ENCODE measurements at regions not wholly inside any gene's neighbourhood (a gene's known extent, or its start where the extent isn't known, plus 50 kb on each side); places are given as distances from the start of the nearest gene placed in this dataset.

- Histone ChIP-seq H3K4me3 (ENCODE audit: control insufficient read depth in 2 of 3, extremely low read depth in 1 of 3, insufficient read depth in 2 of 3, low read depth in 1 of 3, low read length in 3 of 3) (no peak overlapping the region), H3K9me1 (ENCODE audit: control insufficient read depth, extremely low read depth, insufficient read depth, low read length) (no peaks in the 10 kb centered on the region), H3K27me3 (ENCODE audit: control insufficient read depth, extremely low read depth, insufficient read depth, low read length) (no peaks in the 10 kb centered on the region), H3K27ac (ENCODE audit: control insufficient read depth, insufficient read depth, low read length) (no peak overlapping the region), H3K4me2 (ENCODE audit: control insufficient read depth, extremely low read depth, insufficient read depth, low read depth, low read length) (no peak overlapping the region), H3K9ac (ENCODE audit: control insufficient read depth, extremely low read depth, insufficient read depth, low read length) (no peak overlapping the region), H3K79me2 (ENCODE audit: control insufficient read depth, insufficient read depth, low read length) (no peaks in the 10 kb centered on the region), H3K9me3 (ENCODE audit: control insufficient read depth, low read depth, low read length) (no peaks in the 10 kb centered on the region), H4K20me1 (ENCODE audit: control insufficient read depth, extremely low read depth, insufficient read depth, low read length) (no peaks in the 10 kb centered on the region), H3K4me1 (ENCODE audit: control insufficient read depth, extremely low read depth, insufficient read depth, low read length) (no peaks in the 10 kb centered on the region), H2AFZ (ENCODE audit: control insufficient read depth, low read length) (no peak overlapping the region), H3K36me3 (ENCODE audit: control insufficient read depth in 2 of 2, extremely low read depth in 1 of 2, insufficient read depth in 2 of 2, low read length in 2 of 2) (no peaks in the 10 kb centered on the region)
- no peak for FAIRE-seq
- TF ChIP-seq EZH2 (IDR thresholded peaks at IDR 0.05; ENCODE audit: low read length) (no peak), CTCF (optimal IDR thresholded peaks at IDR 0.05 in 1 of 3, IDR thresholded peaks at IDR 0.05 in 1 of 3, conservative IDR thresholded peaks at IDR 0.05 in 1 of 3; ENCODE audit: extremely low read depth in 1 of 3, insufficient read depth in 2 of 3, low read length in 3 of 3) (no peak)
- dilution Hi-C loops (cut with MboI; ENCODE audit: extremely low pct_ligation_motif_present, low sequenced_read_pairs): no loop called here
- no peak for DNase-seq (ENCODE audit: low read depth, low spot score)
These were observed 462.2 kb upstream of the PTBP2 start for GRCh38 chr1:96259399-96259798.

- Histone ChIP-seq H3K9me1 (ENCODE audit: control insufficient read depth, extremely low read depth, insufficient read depth, low read length) (no peaks in the 10 kb centered on the region), H2AFZ (ENCODE audit: control insufficient read depth, low read length) (no peak overlapping the region), H3K27me3 (ENCODE audit: control insufficient read depth, extremely low read depth, insufficient read depth, low read length) (no peaks in the 10 kb centered on the region), H3K79me2 (ENCODE audit: control insufficient read depth, insufficient read depth, low read length) (no peaks in the 10 kb centered on the region), H3K27ac (ENCODE audit: control insufficient read depth, insufficient read depth, low read length) (no peak overlapping the region), H3K4me2 (ENCODE audit: control insufficient read depth, extremely low read depth, insufficient read depth, low read depth, low read length) (no peak overlapping the region), H4K20me1 (ENCODE audit: control insufficient read depth, extremely low read depth, insufficient read depth, low read length) (no peaks in the 10 kb centered on the region), H3K9me3 (ENCODE audit: control insufficient read depth, low read depth, low read length) (no peaks in the 10 kb centered on the region), H3K4me1 (ENCODE audit: control insufficient read depth, extremely low read depth, insufficient read depth, low read length) (no peaks in the 10 kb centered on the region), H3K4me3 (ENCODE audit: control insufficient read depth in 2 of 3, extremely low read depth in 1 of 3, insufficient read depth in 2 of 3, low read depth in 1 of 3, low read length in 3 of 3) (no peak overlapping the region), H3K36me3 (ENCODE audit: control insufficient read depth in 2 of 2, extremely low read depth in 1 of 2, insufficient read depth in 2 of 2, low read length in 2 of 2) (no peaks in the 10 kb centered on the region), H3K9ac (ENCODE audit: control insufficient read depth, extremely low read depth, insufficient read depth, low read length) (no peak overlapping the region)
- FAIRE-seq: no peak
- no peak for DNase-seq (ENCODE audit: low read depth, low spot score)
- no peak for TF ChIP-seq EZH2 (IDR thresholded peaks at IDR 0.05; ENCODE audit: low read length)
- no peak for TF ChIP-seq CTCF (optimal IDR thresholded peaks at IDR 0.05 in 1 of 3, IDR thresholded peaks at IDR 0.05 in 1 of 3, conservative IDR thresholded peaks at IDR 0.05 in 1 of 3; ENCODE audit: extremely low read depth in 1 of 3, insufficient read depth in 2 of 3, low read length in 3 of 3)
- dilution Hi-C loops (cut with MboI; ENCODE audit: extremely low pct_ligation_motif_present, low sequenced_read_pairs): no loop called here
These were observed 440.1 kb upstream of the PTBP2 start for GRCh38 chr1:96281491-96281890.

Measured in keratinocyte (primary cell).